HK-2 (cell line): ENCODE measurements at regions not wholly inside any gene's neighbourhood (a gene's known extent, or its start where the extent isn't known, plus 50 kb on each side); places are given as distances from the start of the nearest gene placed in this dataset.
"Not testable (repeated sequence)": the region's sequence is repeated elsewhere in the genome, so short reads cannot be mapped to it uniquely, and the experiment has no call there.

ENCODE experiments used
- DNase-seq: peaks from one replicate; pipeline ENCODE4 v3.0.0-alpha.2; 2018; ENCODE audit not compliant: unreplicated experiment

GRCh38 chr5:33209252-33209651 lies 231.5 kb upstream of the TARS1 start:
- DNase-seq: no peak

- not testable (repeated sequence) for DNase-seq
Measured at GRCh38 chr5:33210221-33210620, 230.5 kb upstream of the TARS1 start.

GRCh38 chr5:33210978-33211377 lies 229.8 kb upstream of the TARS1 start:
- no peak for DNase-seq

- no peak for DNase-seq
Measured at GRCh38 chr5:33212439-33212838, 228.3 kb upstream of the TARS1 start.

GRCh38 chr5:33212900-33213299 lies 227.9 kb upstream of the TARS1 start:
- DNase-seq: no peak

GRCh38 chr5:33223563-33224284 lies 217.0 kb upstream of the TARS1 start:
- DNase-seq: no peak

GRCh38 chr5:33224285-33224961 lies 216.3 kb upstream of the TARS1 start:
- DNase-seq: no peak

GRCh38 chr5:33227247-33227646 lies 213.5 kb upstream of the TARS1 start:
- no peak for DNase-seq

- DNase-seq: no peak
Measured at GRCh38 chr5:33227746-33228145, 213.0 kb upstream of the TARS1 start.

GRCh38 chr5:33228149-33228548 lies 212.6 kb upstream of the TARS1 start:
- no peak for DNase-seq

- no peak for DNase-seq
Measured at GRCh38 chr5:33229216-33229615, 211.5 kb upstream of the TARS1 start.

GRCh38 chr5:33230467-33231078 lies 210.2 kb upstream of the TARS1 start:
- DNase-seq: no peak

- no peak for DNase-seq
Measured at GRCh38 chr5:33231214-33231710, 209.5 kb upstream of the TARS1 start.

GRCh38 chr5:33231935-33232334 lies 208.8 kb upstream of the TARS1 start:
- DNase-seq: no peak

GRCh38 chr5:33232731-33233505 lies 207.8 kb upstream of the TARS1 start:
- DNase-seq: no peak

GRCh38 chr5:33235304-33235703 lies 205.5 kb upstream of the TARS1 start:
- DNase-seq: no peak

- DNase-seq: no peak
Measured at GRCh38 chr5:33235824-33236223, 204.9 kb upstream of the TARS1 start.

GRCh38 chr5:33237471-33237870 lies 203.3 kb upstream of the TARS1 start:
- no peak for DNase-seq

GRCh38 chr5:33238826-33239695 lies 201.7 kb upstream of the TARS1 start:
- no peak for DNase-seq

GRCh38 chr5:33240558-33240957 lies 200.2 kb upstream of the TARS1 start:
- DNase-seq: no peak

- DNase-seq: no peak
Measured at GRCh38 chr5:33241802-33242201, 199.0 kb upstream of the TARS1 start.
